Suprapubic skin (tissue), 3 donors: ENCODE measurements at regions not wholly inside any gene's neighbourhood (a gene's known extent, or its start where the extent isn't known, plus 50 kb on each side); places are given as distances from the start of the nearest gene placed in this dataset.

Experiments used
- EP300 ChIP-seq: sonication (generic); formaldehyde crosslinking; IDR thresholded peaks from one replicate; pipeline ENCODE4 v1.6.1; 2017; ENCODE audit warnings: antibody characterized with exemption
- POLR2A ChIP-seq, 2 donors: fragments of 450-650 bp; IDR thresholded peaks; one replicate each; pipeline ENCODE4 v1.6.1; 2017; ENCODE audit warnings: antibody characterized with exemption in 2 of 2, mild to moderate bottlenecking in 2 of 2, moderate library complexity in 2 of 2
- TF ChIP-seq, protein P1 (sequence below), 2 donors: fragments of 200-600 bp in 1 of 2; fragments of 450-650 bp in 1 of 2; sonication (generic) in 1 of 2; IDR thresholded peaks; one replicate each; pipeline ENCODE4 v1.5.1; 2016 to 2019; ENCODE audit warnings: antibody characterized with exemption in 2 of 2, mild to moderate bottlenecking in 1 of 2, moderate library complexity in 1 of 2

DNA sequence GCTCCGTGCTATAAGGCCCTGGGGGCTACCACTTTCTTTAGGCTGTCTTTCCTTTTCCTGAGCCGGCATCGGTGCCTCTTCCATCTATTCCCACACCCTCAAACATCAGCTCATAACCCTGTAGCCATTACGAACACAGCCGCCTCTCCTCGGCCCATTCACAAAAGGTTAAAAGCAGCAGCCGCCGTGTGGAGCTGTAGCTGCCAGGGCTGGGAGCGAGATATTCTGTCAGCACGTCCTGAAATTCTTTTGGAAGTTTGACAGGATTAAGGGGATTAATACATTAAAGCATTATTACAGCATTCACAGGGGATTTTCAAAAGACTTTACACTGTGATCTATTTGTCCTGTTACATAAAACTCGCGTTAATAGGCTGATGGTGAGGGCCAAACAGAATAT is 428.2 kb downstream of the CDK5RAP2 start:
- TF ChIP-seq EP300 (no peak), POLR2A (IDR thresholded peaks at IDR 0.05) (no peak)
- TF ChIP-seq, protein P1, sequence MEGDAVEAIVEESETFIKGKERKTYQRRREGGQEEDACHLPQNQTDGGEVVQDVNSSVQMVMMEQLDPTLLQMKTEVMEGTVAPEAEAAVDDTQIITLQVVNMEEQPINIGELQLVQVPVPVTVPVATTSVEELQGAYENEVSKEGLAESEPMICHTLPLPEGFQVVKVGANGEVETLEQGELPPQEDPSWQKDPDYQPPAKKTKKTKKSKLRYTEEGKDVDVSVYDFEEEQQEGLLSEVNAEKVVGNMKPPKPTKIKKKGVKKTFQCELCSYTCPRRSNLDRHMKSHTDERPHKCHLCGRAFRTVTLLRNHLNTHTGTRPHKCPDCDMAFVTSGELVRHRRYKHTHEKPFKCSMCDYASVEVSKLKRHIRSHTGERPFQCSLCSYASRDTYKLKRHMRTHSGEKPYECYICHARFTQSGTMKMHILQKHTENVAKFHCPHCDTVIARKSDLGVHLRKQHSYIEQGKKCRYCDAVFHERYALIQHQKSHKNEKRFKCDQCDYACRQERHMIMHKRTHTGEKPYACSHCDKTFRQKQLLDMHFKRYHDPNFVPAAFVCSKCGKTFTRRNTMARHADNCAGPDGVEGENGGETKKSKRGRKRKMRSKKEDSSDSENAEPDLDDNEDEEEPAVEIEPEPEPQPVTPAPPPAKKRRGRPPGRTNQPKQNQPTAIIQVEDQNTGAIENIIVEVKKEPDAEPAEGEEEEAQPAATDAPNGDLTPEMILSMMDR (IDR thresholded peaks at IDR 0.05), result no peak
